Stimulated activated CD8-positive, alpha-beta memory T cell treated with anti-CD3 and anti-CD28 coated beads, Interleukin-7, amount 100 ng/mL, for 48 hours (primary cell): ENCODE measurements at regions not wholly inside any gene's neighbourhood (a gene's known extent, or its start where the extent isn't known, plus 50 kb on each side); places are given as distances from the start of the nearest gene placed in this dataset.
"Not testable (repeated sequence)": the region's sequence is repeated elsewhere in the genome, so short reads cannot be mapped to it uniquely, and the experiment has no call there.

Source experiments
- DNase-seq, 2 donors: peaks; one replicate each; pipeline ENCODE4 v3.0.0-alpha.2; 2020; ENCODE audit warnings: low read depth in 1 of 2; ENCODE audit errors: extremely low read depth in 1 of 2

- DNase-seq, result no peak
These were observed 183.2 kb upstream of the MAP3K1 start for GRCh38 chr5:56632199-56632598.

DNA sequence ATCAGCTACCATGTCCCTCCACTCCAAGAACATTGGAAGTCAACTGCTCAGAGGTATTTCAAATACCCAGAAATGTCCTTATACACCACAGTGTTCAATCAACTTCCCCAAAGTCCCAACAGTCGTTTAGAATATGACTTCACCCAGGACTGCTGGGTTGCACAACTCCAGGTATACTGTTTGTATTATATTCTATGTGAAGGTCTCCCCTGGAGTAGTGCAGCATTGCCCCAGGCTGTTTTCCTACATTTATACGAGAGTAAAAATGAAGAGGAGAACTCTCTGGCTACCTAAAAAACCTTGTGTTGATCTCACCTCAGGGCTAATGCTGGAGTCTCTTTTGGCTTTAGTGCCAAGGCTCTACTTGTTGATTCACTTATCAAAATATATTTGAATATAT lies 183.6 kb upstream of the MAP3K1 start:
- no peak for DNase-seq

DNA sequence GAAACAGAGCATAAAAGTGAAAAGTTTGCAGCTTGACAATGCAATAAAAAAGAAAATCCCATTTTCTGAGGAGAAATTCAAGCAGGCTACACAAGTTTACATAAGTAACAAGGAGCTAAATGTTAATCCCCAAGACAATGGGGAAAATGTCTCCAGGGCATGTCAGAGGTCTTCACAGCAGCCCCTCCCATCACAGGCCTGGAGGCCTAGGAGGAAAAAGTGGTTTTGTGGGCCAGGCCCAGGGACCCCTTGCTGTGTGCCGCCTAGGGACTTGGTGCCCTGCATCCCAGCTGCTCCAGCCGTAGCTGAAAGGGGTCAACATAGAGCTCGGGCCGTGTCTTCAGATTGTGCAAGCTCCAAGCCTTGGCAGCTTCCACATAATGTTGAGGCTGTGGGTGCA lies 186.7 kb upstream of the MAP3K1 start:
- not testable (repeated sequence) for DNase-seq

DNA sequence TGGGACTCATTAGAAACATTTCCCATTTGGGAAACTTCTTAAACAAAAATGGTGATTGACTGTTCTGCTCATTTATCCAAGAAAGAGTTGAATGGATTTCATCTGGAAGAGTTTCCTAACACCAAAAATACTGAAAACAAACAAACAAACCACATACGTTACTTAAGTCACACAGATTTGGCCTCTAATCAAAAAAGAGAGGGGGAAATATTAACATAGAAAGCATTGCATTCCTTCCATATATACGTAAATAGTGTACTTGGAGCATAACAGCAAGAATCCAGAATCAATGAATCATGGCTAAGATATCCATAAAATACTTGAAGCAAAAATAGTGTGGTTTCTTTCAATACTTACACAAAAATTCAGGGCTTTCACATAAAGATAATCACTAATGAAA lies 189.8 kb upstream of the MAP3K1 start:
- DNase-seq, result no peak

DNA sequence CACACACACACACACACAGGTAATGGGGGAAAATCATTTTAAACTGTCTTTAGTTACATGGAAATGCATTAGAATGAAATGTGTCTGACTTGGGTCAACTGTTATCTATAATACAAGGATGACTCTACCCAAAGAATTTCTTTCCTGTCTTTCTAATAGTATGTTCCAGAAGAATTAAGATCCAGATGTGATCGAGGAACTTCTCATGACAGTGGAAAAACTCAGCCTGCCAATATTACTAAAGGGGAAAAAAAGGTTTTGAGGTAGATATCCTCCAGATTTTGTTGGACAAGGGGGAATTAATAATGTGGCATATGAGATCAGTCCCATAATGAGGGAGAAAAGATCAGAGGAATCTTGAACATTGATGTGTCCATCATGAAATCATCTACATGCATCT lies 190.6 kb upstream of the MAP3K1 start:
- DNase-seq, result no peak

DNA sequence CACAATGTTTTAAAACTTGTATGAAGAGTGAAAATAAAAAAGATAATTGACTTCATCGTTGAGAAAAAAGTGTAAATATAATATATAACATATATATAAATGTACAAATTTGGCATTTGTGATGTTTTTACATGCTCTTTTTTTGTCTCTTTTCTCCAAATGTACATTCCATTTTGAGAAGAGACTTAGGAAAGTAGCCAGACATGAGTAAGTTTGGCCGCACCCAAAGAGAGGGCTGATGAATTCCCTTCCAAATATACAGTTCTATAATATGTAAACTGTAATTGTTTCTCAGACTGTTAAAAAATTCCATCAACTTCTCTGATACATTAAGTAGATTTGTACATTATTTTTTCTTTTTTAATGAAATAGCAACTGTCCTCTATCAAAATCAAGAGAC lies 193.2 kb upstream of the MAP3K1 start:
- no peak for DNase-seq

DNA sequence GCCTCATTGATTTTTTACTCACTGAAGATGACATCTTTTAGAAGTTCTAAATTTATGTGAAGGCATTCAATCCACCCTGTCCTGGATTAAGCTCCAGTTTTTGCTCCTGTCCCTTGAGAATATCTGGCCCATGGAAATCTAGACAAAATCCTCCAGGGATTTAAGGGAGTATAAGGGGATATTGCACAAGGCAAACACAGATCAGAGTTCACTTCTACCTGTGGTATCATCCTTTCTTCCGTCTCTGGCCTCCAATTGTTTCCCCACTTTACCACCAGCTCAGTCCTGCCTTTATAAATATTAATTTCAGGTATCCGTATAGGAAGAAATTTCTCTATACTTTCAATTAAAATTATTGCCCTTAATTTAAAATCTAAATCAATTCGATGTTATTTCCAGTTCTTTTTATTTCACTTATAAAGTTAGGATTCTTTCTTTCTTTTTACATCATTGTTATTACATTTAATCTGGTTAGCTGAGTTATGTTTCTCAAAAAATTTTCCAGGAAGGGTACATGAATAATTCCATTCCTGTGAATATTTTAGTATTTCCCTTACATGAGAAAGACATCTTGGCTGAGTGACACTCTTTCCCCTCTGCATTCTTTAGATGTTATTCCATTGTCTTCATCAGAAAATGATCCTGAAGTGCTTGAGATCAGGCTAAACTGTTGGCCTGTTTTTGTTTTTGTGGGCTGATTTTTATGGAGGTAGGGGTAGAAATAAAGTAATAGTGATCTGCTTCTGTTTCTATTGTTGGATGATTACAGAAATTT lies 194.3 kb upstream of the MAP3K1 start:
- no peak for DNase-seq

- DNase-seq, result no peak
These were observed 197.4 kb upstream of the MAP3K1 start for GRCh38 chr5:56617998-56618397.

- no peak for DNase-seq
These were observed 198.7 kb upstream of the MAP3K1 start for GRCh38 chr5:56616454-56617160.

DNA sequence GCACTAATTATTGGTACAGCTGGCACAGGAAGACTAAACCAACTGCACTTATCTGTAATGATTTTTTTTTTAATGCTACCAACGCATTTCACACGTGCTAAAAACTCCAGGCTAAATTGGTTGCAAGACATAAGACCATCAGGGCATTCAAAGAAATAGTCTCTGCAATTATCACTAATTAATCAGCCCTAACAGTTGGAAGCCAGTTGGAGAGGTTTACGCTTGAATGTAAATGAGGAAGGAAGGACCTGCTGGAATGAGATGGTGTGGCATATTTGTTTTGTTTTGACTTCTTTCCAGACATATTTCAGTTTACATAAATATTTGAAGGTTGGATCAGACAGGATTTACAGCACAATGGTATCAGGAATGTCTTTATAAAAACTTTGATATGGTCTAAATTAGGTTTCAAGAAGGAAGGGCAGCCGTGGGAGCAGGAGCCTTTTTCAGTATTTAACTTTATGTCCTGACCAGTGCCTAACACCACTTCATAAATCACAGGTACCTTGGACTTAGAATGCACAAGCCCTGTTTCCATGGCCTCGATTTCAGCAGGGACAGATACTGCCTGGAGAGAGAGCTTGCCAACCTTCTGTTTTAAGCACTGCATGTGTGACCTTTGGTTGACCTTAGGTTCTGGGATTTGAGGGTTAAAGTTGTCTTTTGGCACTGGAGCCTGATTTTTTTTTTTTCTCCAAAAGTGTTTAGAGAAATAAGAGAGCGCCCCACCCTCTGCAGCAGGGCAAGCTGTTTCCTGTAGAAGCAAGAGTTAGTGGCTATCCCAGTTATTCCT lies 199.8 kb upstream of the MAP3K1 start:
- DNase-seq, result no peak

- DNase-seq, result no peak
These were observed 202.6 kb upstream of the MAP3K1 start for GRCh38 chr5:56612759-56613158.

DNA sequence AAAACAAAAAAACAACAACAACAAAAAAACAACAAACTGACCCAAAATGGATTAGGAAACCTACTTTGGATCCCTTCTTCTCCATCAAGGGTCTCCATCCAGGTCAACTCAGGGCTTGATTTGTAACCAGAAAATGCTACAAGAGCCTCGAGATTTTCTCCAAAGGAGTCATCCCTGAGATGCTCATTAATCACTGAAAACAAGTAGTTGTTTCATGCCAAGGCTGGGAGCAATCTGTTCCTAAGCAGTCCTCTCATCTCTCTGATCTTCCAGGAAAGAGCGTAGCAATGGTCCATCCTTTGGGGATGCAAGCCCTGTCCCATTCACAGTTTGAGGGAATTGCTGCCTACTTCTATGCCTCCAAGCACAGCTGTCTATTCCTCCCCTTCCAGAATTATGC lies 203.0 kb upstream of the MAP3K1 start:
- DNase-seq, result no peak

GRCh38 chr5:56610093-56610698 lies 205.2 kb upstream of the MAP3K1 start:
- peak in 1 of 2 donors; percentile 20 for DNase-seq

- no peak for DNase-seq
These were observed 207.0 kb upstream of the MAP3K1 start for GRCh38 chr5:56608217-56608925.

DNA sequence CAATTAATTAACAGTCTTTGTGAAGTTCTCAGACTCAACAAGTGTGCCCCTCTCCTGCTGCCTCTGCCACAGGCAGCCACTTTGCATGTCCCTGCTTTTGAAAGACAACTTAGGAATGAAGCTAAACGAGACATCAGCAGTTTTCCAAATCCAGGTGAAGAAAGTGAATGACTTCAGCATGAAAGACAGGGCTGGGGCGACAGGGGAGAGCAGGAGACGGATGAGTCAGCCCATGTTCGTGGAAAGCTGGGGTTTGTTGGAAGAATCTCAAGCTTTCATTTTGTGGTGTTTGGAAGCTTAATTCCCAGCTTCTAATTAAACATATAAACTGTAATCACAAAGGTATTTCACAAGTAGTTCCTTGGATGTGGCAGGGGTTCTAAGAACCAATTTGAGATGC lies 207.8 kb upstream of the MAP3K1 start:
- DNase-seq, result no peak

DNA sequence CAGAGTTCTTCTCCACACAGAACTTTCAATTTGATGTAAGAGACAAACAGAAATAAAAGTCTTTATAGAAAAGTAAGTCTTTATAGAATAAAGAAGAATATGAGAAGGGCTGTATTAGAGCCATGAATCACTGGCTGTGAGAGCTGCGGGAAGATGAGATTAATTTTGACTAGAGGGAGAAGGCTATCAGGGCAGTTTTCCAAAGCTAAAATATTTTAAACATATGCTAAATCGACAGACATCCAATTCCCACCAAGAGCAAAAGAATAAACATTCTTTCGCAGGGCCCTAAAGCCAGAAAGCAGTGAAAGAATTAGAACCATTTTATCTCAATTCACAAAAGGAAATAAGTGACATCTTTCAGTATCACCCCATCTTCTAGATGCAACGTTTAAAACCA lies 208.3 kb upstream of the MAP3K1 start:
- no peak for DNase-seq

DNA sequence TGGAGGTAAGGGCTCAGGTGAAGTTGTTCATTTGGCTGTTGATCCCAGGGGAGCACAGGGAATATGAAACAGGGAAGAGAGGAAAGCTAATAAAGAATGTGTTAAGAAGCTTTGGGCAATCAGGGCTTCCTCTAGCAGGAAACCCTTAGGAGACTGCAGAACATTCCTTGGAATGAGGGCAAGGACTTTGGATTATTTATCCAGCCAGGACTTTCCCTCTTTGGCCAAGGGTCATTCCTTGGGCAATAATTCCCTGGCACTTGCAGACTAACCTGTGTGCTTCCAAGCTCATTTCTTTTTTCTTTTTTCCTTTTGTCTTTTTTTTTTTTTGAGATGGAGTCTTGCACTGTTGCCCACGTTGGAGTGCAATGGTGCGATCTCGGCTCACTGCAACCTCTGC lies 209.2 kb upstream of the MAP3K1 start:
- DNase-seq, result no peak

DNA sequence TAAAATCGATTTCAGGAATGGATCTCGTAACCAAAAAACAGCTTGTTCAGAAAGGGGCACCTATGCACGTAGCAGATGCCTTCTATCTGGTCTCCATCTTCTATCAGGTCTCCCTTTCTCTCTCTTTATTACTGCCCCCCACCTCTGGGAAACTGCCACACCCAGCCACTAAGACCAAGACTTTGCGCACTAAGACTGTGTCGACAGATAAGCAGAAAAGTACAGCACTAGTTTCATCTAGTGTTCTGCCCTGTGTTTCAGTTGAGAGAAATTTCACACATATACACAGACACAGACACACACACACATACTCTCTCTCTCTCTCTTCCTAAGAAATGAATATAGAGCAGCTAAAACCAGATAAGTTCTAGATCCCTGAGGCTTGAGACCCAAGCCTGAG lies 210.1 kb upstream of the MAP3K1 start:
- DNase-seq, result no peak

GRCh38 chr5:56601641-56602071 lies 213.7 kb upstream of the MAP3K1 start:
- no peak for DNase-seq

GRCh38 chr5:56598941-56599340 lies 216.4 kb upstream of the MAP3K1 start:
- DNase-seq, result no peak

GRCh38 chr5:56596155-56596554 lies 219.2 kb upstream of the MAP3K1 start:
- no peak for DNase-seq
